ENCODE measurements at regions not wholly inside any gene's neighbourhood (a gene's known extent, or its start where the extent isn't known, plus 50 kb on each side); places are given as distances from the start of the nearest gene placed in this dataset.

DNA sequence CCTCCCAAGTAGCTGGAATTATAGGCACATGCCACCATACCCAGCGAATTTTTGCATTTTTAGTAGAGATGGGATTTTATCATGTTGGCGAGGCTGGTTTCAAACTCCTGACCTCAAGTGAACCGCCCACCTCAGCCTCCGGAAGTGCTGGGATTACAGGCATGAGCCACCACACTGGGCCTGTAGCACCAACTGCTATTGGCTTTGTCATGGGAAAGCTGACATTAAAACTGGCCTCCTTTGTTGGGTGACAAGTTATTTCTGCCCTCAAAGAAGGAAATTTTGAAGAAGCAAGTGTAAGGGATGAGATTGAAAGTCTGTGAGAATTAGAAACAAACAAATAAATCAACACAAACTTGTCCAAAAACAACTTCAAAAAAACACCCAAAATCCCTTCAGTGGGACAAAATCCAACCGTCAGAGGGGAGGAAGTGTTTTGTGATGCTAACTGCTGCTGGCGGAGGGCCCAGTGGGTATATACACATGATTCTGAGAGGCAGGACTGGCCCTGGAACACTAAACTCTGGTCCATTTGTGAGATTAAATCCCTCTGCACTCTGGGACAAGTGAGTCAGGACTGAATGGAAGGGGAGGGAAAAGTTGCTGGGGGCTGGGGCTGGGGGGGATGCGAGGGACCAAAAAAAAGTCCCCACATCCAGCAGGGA is 87.5 kb upstream of the NAA20 start:
- DNase-seq: no peak

DNA sequence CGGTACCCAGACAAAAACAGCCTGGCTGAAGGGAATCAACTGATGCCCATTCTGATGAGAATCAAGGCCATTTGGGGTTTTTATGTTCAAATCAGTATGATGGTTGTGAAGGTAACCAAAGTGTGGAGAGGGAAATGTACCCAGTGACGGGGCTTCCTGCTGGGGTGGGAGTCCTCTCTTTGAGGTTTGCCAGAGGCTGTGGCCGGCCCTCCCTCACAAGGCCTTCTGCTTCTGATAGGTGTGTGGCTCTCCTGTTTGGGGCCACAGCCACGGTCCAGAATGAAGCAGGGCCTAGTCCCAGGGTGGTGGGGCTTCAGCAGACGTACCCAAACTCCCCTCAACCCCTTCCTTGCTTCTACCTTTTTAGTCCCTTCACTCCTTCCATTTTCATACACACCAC is 86.7 kb upstream of the NAA20 start:
- DNase-seq: no peak

DNA sequence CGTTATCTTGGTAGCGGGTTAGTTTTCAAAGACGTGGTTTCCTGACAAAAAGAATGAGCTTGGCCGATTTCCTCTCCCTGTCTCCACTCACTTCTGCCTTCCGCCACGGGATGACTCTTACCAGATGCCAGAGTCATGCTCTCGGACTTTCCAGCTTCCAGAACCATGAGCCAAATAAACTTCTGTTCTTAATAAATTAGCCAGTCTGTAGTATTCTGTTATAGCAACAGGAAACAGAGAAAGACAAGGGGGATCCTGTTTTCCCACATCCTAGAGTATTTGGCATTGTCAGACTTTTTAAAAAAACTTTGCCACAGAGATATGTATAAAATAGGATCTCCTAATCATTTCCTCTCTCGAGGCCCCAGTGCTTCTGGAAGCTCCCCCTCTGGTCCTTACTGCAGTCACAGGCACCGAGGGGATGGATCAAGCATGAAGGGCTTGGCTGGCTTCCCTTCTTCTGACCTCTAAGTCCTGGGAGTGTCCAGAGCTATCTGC is 84.9 kb upstream of the NAA20 start:
- DNase-seq: no peak

DNA sequence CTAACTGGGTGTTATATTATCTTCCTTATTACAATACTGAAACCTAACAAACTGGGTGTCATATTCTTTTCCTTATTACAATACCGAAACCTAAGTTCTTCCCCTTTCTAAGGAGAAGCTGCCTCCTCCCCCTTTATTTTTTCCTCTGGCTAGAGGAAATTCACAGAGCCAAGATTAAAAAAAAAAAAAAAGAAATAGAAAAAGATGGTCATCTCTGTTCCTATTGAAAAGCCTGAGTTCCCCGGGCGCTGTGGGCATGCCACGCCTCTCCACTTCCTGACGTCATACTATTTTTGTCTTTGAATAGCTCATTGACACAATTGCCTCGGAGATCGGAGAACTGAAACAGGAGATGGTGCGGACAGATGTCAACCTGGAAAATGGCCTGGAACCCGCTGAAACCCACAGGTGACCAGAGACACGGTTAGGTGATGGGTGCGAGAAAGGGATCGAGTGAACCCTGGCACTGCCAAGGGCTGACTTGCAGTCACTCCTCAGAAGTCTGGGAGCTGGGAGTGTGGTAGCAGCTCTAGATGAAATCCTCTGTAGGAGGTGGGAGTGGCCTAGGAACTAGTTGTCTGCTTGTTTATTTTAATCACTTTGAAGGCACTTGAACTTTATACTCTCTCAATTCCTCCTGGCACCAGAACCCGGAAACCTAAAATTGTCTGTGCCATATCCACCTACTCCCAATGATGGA is 82.2 kb upstream of the NAA20 start:
- no peak for DNase-seq

DNA sequence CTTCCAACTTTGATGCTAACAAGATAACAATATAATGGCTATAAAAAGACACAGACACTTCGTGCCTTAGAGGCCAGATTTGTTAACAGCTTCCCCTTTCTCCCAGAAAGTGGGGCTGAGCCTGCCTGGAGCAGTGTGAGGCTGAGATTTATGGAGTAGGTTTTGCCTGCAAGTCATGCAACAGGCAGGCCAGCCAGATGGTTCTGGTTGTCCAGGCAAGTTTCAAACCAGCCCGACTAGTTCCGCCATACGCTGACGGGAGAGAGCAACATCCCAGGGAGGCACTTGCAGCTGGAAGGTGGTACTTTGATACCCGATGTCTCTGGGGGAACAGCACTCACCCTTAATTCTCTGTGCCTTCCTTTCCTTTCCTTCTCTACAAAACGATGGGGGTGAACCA is 81.3 kb upstream of the NAA20 start:
- DNase-seq: no peak

DNA sequence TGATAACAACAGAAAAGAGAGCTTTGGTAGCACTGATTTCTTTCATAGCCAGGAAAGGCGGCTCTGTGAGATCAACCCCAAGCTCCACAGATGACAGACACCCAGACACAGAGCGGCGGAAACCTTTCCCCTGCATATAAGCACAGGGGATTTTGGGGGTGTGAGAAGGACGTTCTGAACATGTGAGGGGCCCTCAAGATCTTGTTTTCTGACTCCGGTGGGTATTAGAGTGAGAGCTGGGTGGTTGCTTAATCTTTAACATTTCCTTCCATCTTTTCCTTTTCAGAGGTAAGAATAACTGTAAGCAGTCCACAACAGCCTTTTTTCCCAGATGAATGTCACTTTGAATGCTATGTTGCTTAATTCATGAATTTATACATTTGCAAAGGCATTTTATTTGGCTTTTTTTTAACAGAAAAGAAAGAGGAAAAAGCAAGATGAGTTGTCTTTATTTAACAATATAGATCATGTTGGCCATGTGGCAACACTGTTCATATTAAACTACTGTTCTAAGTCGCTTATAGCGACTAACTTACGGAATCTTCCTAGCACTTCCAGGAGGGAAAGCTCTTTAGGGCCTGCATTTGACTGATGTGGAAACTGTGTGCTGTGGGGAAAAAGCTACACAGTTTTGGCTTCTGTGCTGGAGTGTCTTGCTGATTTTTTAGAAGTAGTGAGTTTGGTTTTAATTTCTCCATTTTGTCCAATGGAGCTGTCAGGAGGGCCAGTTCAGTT is 80.5 kb upstream of the NAA20 start:
- DNase-seq: no peak

DNA sequence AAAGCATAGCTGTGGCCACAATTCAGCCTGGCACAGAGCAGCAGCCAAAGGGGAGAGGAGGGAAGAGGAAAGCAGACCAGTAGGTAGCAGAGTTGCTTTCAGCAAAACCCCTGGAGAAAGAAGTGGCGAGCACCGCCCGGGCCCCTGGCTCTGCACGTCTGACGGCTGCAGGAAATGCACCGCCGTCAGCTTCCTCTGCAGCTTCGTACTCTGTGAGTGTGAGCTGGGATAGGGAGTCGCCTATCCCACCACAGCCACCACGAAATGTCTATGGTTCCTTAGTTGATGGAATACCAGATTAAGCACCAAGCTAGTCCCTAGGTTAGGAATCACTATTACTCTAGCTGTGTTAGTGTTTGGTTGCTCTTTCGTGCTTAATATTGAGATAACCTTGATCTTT is 79.9 kb upstream of the NAA20 start:
- DNase-seq: peak; percentile 46

DNA sequence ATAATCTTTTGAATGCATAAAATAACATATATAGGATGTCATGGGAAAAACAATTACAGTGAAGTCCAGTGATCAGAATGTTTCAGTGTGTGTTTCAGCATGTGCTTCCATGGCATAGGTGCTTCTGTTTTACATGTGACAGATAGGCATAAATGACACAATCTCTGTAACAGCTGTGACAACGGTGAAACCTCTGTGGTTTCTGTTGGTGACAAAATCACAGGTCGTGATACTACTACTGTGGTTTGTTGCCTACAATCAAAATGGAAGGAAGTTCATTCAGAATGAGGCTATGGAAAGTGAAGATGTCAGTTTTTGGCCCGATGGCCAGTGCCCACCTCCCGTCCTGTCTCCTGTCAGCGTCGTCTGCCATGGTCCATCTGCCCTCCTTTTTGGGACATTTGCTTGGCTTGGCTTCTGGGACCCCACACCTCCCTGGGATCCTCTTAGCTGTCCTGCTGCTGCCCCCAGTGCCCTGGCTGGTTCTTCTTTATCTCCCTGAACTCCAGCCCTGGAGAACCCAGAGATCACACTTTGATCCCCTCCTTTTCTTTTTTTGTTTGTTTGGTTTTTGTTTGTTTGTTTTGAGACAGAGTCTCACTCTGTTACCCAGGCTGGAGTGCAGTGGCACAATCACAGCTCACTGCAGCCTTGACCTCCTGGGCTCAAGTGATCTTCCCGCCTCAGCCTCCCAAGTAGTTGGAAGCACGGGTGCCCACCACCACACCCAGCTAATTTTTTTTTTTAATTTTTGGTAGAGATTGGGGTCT is 79.3 kb upstream of the NAA20 start:
- DNase-seq: peak; percentile 89

DNA sequence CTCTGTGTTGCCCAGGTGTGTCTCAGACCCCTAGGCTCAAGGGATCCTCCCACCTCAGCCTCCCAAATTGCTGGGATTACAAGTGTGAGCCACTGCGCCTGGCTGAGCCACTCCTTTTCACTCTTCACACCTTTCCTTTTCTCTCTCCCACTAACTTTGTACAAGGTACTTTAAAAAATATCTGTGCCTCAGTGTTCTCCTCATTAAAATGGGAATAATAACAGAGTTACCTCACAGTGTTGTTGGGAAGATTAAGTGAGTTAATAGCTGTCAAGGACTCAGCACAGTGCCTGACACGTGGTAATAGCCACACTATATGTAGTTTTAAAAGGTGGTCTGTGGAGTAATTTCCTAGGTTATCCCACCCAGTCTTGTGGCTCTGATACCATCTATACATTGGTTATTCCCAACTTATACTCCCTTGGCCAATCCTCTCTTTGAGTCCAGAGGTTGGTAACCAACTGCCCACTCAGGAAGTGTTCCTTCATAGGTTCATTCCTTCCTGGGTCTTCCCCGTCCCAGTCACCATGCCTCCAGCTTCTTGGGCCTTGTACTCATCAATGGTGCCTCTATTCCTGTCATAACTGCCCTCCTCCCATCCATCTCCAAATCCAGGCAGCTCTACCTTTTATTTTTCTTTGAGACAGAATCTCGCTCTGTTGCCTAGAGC is 78.6 kb upstream of the NAA20 start:
- DNase-seq: no peak

DNA sequence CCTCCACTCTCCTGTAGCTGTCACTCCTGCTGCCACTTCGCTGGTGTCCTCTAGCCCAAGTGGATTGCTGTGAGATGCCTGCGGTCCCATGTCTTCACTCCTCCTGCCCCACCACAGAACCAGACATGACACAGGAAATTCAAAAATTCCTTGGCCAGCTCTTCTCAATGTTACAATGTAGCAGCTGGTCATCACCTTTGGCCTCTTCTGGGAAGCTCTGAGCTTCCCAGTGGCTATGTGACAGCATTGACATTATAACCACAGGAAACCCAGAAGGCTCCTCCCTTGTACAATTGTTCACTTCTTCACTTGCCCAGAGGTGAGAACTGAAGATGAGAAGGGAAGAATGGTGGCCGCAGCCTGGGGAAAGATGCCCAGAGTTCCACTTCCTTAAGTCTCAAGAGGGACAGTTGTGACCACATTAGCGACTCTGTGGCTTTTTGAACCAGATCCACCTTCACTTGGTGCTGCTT is 76.1 kb upstream of the NAA20 start:
- no peak for DNase-seq

DNA sequence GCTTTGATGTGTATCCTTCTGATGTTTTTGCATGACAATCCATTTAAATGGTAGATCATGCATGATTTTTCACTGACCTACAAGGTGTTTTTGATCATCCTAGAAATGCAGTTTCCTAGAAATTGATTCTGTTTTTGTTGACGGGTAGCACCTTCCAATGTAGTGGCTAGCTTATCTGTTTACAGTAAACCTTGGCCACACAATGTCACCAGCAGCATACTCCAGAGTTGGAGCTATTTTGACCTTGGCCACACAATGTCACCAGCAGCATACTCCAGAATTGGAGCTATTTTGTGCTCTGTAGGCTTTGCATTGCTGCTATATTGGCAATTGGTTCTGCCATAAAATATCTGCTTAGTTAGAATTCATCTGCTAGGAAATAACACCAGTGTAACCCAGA is 74.6 kb upstream of the NAA20 start:
- no peak for DNase-seq

DNA sequence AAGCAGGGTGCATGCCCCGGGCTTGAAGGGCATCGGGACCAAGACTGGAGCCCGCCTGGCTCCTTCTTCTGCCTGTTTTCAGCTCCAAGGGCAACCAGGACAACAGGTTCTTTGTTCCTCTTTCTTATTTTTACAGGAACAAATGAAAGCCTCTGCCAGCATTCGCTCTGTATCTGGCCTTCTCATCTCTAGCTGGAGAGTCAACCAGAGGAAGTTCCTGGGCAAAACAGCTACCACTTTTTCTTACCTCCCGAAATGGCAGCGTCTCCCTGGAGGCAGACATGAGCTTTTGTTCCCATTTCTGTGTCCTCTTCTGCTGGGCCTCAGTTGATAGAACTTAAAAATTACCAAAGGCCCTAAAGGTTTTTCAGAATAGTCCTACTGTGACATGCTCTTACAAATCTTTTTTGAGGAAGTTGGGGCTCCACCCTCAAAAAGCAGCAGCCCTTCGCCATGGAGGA is 74.1 kb upstream of the NAA20 start:
- DNase-seq: no peak

DNA sequence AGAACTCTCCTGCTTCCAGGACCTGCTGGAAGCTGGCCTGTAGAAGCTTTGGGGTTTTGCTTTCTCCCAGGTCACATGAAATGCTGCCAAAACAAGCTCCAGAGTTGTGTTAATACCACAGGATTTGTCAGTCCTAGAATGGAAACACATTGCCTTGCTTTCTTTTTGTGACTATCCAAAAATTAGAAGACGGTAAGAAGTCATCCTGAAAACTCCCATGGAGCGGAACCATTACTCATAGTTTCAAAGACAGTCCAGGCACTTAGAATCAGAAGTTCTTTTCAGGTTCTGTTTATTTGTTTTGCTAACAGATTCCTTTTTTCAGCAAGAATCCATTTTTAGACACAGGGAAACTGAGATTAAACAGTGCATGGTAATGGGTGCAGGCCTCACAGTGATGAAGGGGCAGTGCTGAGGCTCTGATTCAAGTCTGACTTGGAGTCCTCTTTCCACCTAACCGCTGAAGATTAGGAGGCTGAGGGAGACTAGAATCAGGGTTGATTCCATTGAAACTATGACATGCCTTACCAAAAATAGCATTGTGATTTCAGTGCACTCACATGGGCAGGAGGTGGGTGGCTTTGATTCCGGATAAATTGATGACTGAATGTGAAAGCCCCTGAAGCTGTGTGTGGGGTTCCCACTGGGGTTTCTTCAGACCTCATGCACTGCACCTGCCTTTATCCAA is 72.2 kb upstream of the NAA20 start:
- peak; percentile 81 for DNase-seq

DNA sequence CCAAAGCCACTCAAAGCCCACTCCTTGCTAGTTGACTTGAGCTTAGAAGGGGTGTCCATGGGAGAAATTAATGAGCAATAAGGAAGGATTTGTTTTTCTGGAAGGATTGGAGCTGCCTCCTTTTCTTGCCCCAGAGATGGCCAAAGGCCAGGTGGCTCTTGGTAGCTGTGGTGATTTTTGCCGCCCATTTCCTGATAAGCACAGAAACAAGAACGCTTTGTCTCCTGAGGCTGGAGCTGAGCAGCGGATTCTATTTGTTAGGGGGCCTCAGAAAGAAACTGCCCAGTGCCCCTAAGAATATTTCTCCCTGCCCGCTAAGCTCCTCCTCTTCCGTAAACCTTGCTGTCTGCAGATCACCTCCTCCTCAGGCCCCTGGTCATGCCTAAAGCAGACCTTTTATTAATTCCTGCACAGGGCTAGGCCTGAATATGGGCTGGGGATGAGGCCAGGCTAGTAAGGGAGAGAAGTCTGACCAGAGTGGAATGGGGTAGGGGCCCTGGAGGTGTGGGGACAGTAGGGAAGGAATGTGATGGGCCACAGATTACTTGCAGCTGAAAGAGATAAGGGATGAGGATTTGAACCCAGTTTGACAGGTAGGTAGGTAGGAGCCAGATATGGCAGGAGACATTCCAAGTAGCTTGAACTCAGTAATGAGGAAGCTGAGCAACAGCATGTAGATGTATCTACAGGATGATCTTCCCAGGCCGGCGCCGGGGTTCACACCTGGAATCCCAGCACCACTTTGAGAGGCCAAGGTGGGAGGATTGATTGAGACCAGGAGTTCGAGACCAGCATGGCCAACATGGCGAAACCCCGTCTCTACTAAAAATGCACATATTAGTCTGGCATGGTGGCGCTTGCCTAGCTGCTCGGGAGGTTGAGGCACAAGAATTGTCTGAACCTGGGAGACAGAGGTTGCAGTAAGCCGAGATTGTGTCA is 71.2 kb upstream of the NAA20 start:
- DNase-seq: no peak

DNA sequence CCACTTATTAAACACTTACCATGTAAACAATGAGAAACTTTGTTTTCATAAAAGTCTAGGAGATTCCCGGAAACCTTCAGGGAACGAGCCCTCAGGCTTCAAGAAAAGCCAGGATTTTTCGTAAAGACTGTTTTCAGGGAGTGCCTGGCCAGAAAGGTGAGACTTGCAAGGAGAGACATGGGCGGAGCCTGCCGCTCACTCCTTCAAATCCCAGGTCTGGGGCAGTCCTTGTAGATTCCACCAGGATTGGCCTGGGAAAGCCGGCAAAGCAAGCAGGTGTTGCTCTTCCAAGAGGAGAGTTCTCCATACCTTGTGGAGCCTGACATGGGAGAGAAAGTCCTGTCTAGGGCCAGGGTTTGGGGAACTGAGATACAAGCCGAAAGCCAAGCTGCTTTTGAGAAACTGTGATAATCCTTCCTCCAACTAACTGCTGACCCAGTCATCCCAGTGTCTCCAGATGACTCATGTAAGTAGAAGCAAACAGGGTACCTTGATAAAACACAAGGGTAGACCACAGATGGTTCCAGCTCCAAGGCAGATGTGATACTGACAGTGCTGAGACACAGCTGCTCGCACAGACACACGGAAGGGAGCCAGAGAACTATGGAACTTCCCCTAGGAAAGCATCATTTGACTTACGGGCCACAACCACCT is 69.4 kb upstream of the NAA20 start:
- DNase-seq: peak; percentile 77

DNA sequence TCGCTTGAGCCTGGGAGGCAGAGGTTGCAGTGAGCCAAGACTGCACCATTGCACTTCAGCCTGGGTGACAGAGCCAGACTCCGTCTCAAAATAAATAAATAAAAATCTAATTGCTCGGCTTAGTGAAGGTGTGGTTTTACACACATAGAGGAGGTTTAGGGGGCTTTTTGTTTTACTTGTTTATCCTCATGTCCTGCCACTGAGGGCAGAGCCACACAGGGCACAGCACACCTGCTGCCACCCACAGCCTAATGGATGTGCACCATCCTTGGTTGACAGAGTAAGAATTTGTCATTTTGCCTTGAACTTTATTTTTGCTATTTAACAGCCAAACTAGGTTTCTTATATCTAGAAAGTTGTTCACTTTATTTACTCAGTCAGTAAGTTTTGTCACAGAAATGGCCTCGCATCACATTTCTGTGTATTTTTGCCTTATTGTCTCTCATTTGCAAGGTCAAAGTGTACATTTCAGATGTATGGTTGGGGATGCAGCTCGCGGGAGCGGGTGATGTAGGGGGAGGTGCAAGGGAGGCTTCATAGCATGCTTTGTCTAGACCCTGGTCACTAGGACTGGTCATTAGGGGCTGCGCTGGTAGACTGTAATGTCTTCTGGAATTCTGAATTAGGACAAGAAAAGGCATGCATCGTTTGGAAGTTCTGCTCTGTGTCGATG is 67.8 kb upstream of the NAA20 start:
- no peak for DNase-seq

DNA sequence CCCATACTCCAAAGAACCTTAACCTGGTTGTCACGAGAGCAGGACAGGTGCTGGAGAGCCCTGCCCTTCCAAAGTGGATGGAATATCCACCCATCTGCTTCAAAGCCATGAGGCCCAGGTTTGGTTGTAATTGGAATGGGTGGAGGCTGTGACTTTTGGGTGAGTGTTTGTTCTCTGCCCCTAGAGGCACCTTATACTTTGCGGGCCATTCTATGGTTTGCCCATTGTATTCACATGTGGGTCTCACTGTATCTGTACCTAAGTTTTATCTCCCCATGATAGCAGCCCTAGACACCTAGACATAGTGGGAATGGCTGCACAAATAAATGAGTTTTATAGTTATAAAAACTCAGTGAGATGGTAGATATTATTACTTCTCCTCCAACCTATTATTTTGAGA is 67.1 kb upstream of the NAA20 start:
- no peak for DNase-seq

DNA sequence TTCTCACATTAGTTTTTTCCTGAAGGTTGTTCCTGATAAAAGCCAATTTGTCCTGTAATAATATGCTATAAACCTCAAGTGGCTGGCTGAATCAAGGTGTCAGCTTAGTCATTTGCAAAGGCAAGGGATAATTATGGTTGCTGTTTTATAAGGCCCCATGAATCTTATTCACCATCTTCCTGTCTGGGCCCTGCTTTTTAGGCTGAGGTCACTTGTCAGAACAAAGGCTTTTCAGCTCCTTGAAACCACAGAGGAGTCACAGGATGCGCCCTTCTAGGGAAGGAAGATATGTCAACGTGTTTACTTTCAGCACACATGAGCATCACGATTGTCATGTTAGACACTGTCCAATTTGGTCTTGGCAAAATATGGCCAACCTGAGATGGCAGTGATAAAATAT is 64.8 kb upstream of the NAA20 start:
- peak; percentile 56 for DNase-seq

DNA sequence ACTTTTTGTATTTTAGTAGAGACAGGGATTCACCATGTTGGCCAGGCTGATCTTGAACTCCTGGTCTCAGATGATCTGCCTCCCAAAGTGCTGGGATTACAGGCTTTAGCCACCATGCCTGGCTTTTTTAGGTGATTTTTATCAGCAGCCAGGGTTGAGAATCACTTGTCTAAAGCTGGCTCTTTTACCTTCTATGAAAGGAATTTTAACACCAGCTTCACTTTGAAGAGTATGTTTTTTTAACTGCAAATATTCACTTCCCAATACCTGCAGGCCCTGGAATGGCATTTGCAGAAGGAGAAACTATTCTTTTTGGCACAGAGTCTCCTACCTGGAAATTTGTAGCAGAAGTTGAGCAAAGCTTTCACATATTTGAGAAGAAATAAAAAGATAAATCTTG is 63.6 kb upstream of the NAA20 start:
- no peak for DNase-seq

DNA sequence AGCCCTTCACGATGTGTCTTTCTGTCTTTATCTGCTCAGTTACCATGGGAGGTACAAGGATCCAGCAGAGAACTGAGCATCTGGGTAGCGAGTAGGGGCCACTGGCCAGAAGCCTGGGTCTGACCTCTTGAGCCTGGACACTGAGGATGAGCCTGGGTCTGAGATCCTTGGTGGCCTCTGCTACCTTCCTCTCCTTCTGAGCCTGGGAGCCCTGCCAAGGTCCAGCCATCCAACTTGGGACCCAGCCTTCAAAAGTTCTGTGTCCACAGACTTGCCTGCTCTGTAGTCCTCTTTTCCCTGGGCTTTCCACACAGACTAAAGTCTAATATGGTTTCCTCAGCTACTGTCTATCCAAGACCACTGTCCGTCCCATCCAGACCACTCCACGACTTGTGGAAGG is 60.2 kb upstream of the NAA20 start:
- DNase-seq: no peak

All from activated CD4-positive, alpha-beta T cell treated with anti-CD3 and anti-CD28 coated beads, Interleukin-10, Interleukin-2, amounts not matched to agents 100 ng/mL and 50 ng/mL, durations not matched to agents 16 hours and 8 hours (primary cell).